Raji (cell line): ENCODE measurements at regions not wholly inside any gene's neighbourhood (a gene's known extent, or its start where the extent isn't known, plus 50 kb on each side); places are given as distances from the start of the nearest gene placed in this dataset.

ENCODE experiments used
- POLR2A ChIP-seq: IDR thresholded peaks from 2 replicates; pipeline ENCODE4 v1.6.1; 2011; ENCODE audit warnings: low read depth, low read length, control low read depth; ENCODE audit not compliant: insufficient read depth

DNA sequence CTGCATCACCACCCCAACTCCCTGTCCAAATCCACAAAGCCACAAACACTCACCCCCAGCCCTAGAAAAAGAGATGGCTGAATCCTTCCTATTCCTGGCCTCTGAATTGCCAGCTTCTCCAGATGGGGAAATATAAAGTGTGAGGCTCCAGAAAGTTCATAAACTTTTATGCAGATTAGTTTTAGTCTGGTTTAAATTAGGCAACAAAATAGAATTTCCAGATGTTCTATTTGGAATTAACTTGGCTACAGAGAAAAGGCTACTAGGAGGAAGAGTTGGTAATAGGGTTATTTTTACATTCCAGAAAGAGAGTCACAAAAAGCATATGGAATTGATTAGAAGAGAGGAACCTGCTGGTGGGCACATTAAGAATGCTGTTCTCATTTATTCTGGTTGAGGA is 56.0 kb downstream of the EN1 start:
- TF ChIP-seq POLR2A: no peak

DNA sequence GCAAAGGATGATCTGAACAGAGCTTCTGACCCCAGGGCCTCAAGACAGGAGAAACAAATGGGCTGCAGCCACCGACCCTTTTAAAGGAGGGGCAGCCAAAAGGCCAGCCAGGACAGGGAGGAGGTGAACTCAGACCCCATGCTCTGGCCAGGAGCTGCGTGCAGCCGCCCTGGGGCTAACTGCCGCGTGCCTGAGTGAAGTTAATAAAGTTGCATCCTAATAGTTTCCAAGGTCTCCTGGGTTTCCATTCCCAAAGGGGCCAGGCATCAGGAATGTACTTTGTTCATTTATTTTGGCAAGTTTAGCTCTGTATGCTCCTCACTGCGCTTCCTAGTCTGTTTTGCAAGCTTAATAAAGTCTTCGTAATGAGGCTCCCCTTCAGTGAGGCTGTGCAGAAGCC is 60.7 kb downstream of the EN1 start:
- TF ChIP-seq POLR2A: no peak

- TF ChIP-seq POLR2A: no peak
These were observed 62.6 kb downstream of the EN1 start for GRCh38 chr2:118784860-118785259.

GRCh38 chr2:118779362-118779761 is 68.1 kb downstream of the EN1 start:
- TF ChIP-seq POLR2A: no peak

GRCh38 chr2:118774458-118775133 is 72.9 kb downstream of the EN1 start:
- no peak for TF ChIP-seq POLR2A

- no peak for TF ChIP-seq POLR2A
These were observed 73.6 kb downstream of the EN1 start for GRCh38 chr2:118773826-118774225.

- no peak for TF ChIP-seq POLR2A
These were observed 74.8 kb downstream of the EN1 start for GRCh38 chr2:118772487-118773200.

DNA sequence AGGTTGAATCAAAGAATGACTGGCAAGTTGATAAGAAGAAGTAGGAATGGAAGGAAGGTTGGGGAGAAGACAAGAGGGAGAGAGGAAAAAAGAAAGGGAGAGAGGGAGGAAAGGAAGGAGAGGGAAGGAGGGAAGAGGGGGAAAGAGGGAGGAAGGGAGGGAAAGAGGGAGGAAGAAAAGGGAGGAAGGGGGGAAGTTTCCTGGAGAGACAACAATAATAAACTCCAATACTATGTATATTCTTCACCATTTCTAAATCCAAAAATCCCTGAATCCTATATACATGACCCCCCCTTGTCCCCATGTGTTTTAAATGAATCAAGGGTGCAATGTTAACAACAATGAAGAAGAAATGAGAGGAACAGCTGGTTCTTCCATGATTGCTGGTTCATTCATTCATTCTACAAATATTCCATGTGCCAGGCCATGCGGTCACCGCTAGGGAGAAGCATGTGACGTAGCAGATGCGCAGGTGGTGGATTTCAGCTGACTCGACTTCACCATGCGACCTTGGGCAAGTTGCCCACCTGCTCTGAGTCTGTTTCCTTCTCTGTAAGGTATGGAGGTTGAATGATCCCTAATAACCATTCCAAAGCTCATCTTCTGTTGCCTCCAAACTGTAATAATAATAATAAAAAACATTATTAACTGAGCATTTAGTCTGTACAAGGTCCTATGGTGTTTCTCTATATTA is 77.6 kb downstream of the EN1 start:
- no peak for TF ChIP-seq POLR2A

DNA sequence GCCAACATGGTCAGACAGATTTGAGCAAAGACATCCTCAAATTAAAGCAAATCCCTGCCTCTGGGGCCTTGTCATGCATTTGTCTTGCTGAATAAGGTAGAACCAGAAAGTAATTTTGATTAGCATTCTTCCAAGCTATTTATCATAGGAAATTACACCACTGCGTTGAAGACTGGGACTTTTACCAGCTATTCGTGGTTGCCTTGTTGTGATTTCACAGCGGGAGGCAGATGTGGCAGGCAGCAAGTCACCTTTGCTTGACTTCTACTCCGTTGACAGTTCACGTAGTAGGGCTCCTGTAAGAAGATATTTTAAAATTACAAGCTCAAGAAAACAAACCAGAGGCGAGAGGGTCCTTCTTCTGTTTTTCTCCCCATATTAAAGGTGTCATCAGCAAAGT is 80.6 kb downstream of the EN1 start:
- TF ChIP-seq POLR2A: no peak

- TF ChIP-seq POLR2A: no peak
These were observed 82.6 kb downstream of the EN1 start for GRCh38 chr2:118764855-118765254.

- TF ChIP-seq POLR2A: no peak
These were observed 83.7 kb downstream of the EN1 start for GRCh38 chr2:118763797-118764196.

DNA sequence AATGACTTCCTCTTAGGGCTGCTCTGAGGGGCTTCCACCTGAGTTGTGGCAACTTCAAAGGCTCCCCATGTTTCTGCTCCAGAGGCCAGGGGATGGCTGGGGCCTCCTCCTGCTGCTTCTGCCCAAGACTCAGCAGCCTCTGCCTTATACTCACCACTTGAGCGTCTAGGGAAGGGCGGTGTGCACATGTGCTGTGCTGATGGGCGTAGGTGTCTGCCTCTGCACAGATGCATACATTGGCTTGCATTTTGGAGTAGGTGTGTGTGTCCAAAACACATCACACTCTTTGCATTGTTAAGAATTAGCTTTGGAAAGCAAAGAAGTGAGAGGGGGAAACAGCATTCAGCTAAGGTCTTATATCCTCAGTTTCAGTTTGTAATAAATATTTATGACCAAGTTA is 85.2 kb downstream of the EN1 start:
- no peak for TF ChIP-seq POLR2A

DNA sequence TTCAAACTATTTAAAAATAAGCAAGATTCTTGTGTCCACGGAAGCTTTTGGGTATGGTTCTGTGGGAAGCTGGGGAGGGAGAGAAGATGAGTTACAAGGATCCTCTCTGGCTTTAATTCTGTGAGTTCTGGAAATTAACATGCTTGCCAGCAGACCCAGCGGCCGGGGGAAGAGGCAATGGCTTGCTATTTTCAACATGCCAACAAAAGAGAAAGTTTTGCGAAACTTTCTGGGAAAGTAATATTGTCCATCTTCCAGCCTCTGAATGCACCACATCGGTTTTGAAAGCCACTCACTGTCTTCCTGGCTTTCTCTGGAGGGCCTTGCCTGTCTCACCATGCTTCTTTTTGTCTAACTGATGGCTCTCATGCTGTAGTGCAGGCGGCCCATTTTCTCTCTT is 85.7 kb downstream of the EN1 start:
- no peak for TF ChIP-seq POLR2A

DNA sequence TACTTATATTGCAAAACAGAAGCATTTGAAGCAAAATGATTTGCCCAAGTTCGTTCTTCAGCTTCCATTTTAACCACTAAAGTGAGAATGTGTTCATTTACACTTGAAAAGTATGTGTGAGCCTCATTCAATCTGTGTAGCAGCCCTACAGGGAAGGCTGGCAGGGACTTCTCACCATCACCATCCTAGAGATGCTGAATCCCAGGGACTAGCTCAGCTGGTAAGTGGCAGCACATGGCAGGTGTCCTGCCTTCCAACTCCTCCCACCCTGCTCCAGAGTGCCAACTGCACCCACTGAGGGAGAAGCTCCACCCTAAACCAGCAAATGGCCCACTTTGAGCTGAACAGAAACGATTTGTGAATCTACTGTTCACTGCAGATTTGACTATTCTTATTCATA is 91.5 kb downstream of the EN1 start:
- no peak for TF ChIP-seq POLR2A

DNA sequence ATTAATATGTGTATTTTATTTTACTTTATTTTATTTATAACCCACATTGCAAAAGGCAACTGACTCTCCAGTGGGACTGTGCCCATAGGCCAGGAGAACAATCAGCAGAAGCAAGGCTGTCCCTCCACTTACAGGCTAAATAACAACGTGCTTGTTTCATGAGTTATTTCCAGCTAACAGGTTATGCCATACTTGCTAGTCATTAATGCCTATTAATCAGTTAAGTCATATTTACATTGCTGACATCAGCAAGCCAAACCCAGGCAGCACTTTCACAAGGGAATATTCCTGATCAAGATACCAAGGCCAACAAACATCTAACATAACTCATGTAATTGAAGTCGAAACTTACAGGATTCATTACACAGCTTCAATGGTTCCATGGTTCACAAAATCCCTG is 92.1 kb downstream of the EN1 start:
- TF ChIP-seq POLR2A: no peak

- TF ChIP-seq POLR2A: no peak
These were observed 94.6 kb downstream of the EN1 start for GRCh38 chr2:118752762-118753429.
